Fibroblast of lung (primary cell): ENCODE measurements at regions not wholly inside any gene's neighbourhood (a gene's known extent, or its start where the extent isn't known, plus 50 kb on each side); places are given as distances from the start of the nearest gene placed in this dataset.

Experiments used
- EZH2 ChIP-seq: IDR thresholded peaks from 2 replicates; pipeline ENCODE4 v1.5.1; 2012; ENCODE audit warnings: low read length, control low read depth, mild to moderate bottlenecking; ENCODE audit errors: missing control alignments
- TF ChIP-seq, protein P1 (sequence below), 2 donors: IDR thresholded peaks in 1 of 2; conservative IDR thresholded peaks in 1 of 2; 1 replicate in 1 of 2; 2 replicates in 1 of 2; pipeline ENCODE4 v1.5.1; 2011 to 2012; ENCODE audit warnings: low read length in 2 of 2, control low read depth in 1 of 2, inconsistent platforms in 1 of 2, low read depth in 1 of 2, mild to moderate bottlenecking in 1 of 2

GRCh38 chr3:56855856-56856512 lies 54.2 kb upstream of the ARHGEF3 start:
- TF ChIP-seq, protein P1, sequence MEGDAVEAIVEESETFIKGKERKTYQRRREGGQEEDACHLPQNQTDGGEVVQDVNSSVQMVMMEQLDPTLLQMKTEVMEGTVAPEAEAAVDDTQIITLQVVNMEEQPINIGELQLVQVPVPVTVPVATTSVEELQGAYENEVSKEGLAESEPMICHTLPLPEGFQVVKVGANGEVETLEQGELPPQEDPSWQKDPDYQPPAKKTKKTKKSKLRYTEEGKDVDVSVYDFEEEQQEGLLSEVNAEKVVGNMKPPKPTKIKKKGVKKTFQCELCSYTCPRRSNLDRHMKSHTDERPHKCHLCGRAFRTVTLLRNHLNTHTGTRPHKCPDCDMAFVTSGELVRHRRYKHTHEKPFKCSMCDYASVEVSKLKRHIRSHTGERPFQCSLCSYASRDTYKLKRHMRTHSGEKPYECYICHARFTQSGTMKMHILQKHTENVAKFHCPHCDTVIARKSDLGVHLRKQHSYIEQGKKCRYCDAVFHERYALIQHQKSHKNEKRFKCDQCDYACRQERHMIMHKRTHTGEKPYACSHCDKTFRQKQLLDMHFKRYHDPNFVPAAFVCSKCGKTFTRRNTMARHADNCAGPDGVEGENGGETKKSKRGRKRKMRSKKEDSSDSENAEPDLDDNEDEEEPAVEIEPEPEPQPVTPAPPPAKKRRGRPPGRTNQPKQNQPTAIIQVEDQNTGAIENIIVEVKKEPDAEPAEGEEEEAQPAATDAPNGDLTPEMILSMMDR (conservative IDR thresholded peaks at IDR 0.05 in 1 of 2, IDR thresholded peaks at IDR 0.05 in 1 of 2; ENCODE audit: low read depth in 1 of 2, low read length in 2 of 2) = peak; percentile 36 to 66
- no peak for TF ChIP-seq EZH2
